ENCODE measurements at regions not wholly inside any gene's neighbourhood (a gene's known extent, or its start where the extent isn't known, plus 50 kb on each side); places are given as distances from the start of the nearest gene placed in this dataset.

GRCh38 chrX:95612350-95612749 is 1072.3 kb upstream of the DIAPH2 start:
- TF ChIP-seq CTCF (IDR thresholded peaks at IDR 0.05; ENCODE audit: insufficient read depth, low read length, severe bottlenecking): no peak
- H3K4me3 ChIP-seq (ENCODE audit: low read depth, low read length): no peak overlapping the region
- DNase-seq (ENCODE audit: low read depth): no peak
- no peaks in the 10 kb centered on the region for H3K36me3 ChIP-seq (ENCODE audit: control insufficient read depth, insufficient read depth, low read length)
- no peaks in the 10 kb centered on the region for H3K27me3 ChIP-seq (ENCODE audit: control insufficient read depth, insufficient read depth, low read length)
- FAIRE-seq: no peak

GRCh38 chrX:95622200-95622599 is 1062.4 kb upstream of the DIAPH2 start:
- no peak for TF ChIP-seq CTCF (IDR thresholded peaks at IDR 0.05; ENCODE audit: insufficient read depth, low read length, severe bottlenecking)
- Histone ChIP-seq H3K27me3 (ENCODE audit: control insufficient read depth, insufficient read depth, low read length) (no peaks in the 10 kb centered on the region), H3K36me3 (ENCODE audit: control insufficient read depth, insufficient read depth, low read length) (no peaks in the 10 kb centered on the region), H3K4me3 (ENCODE audit: low read depth, low read length) (no peak overlapping the region)
- DNase-seq (ENCODE audit: low read depth): no peak
- no peak for FAIRE-seq

- TF ChIP-seq CTCF (IDR thresholded peaks at IDR 0.05; ENCODE audit: insufficient read depth, low read length, severe bottlenecking): no peak
- no peaks in the 10 kb centered on the region for H3K27me3 ChIP-seq (ENCODE audit: control insufficient read depth, insufficient read depth, low read length)
- DNase-seq (ENCODE audit: low read depth) (no peak), FAIRE-seq (no peak)
- no peaks in the 10 kb centered on the region for H3K36me3 ChIP-seq (ENCODE audit: control insufficient read depth, insufficient read depth, low read length)
- H3K4me3 ChIP-seq (ENCODE audit: low read depth, low read length): no peak overlapping the region
These were observed 1057.9 kb upstream of the DIAPH2 start for GRCh38 chrX:95626748-95627147.

GRCh38 chrX:95628796-95629195 is 1055.8 kb upstream of the DIAPH2 start:
- no peak for FAIRE-seq
- no peaks in the 10 kb centered on the region for H3K36me3 ChIP-seq (ENCODE audit: control insufficient read depth, insufficient read depth, low read length)
- H3K4me3 ChIP-seq (ENCODE audit: low read depth, low read length): no peak overlapping the region
- no peaks in the 10 kb centered on the region for H3K27me3 ChIP-seq (ENCODE audit: control insufficient read depth, insufficient read depth, low read length)
- DNase-seq (ENCODE audit: low read depth): peak; percentile 5
- no peak for TF ChIP-seq CTCF (IDR thresholded peaks at IDR 0.05; ENCODE audit: insufficient read depth, low read length, severe bottlenecking)

GRCh38 chrX:95629737-95630136 is 1054.9 kb upstream of the DIAPH2 start:
- H3K27me3 ChIP-seq (ENCODE audit: control insufficient read depth, insufficient read depth, low read length): no peaks in the 10 kb centered on the region
- no peak overlapping the region for H3K4me3 ChIP-seq (ENCODE audit: low read depth, low read length)
- FAIRE-seq (no peak), DNase-seq (ENCODE audit: low read depth) (no peak)
- no peaks in the 10 kb centered on the region for H3K36me3 ChIP-seq (ENCODE audit: control insufficient read depth, insufficient read depth, low read length)
- no peak for TF ChIP-seq CTCF (IDR thresholded peaks at IDR 0.05; ENCODE audit: insufficient read depth, low read length, severe bottlenecking)

GRCh38 chrX:95640226-95640625 is 1044.4 kb upstream of the DIAPH2 start:
- no peak for TF ChIP-seq CTCF (IDR thresholded peaks at IDR 0.05; ENCODE audit: insufficient read depth, low read length, severe bottlenecking)
- FAIRE-seq (no peak), DNase-seq (ENCODE audit: low read depth) (no peak)
- no peak overlapping the region for H3K4me3 ChIP-seq (ENCODE audit: low read depth, low read length)
- no peaks in the 10 kb centered on the region for H3K36me3 ChIP-seq (ENCODE audit: control insufficient read depth, insufficient read depth, low read length)
- no peaks in the 10 kb centered on the region for H3K27me3 ChIP-seq (ENCODE audit: control insufficient read depth, insufficient read depth, low read length)
